CD4-positive, alpha-beta T cell treated with Interleukin-21 for 1 hour (primary cell): ENCODE measurements at regions not wholly inside any gene's neighbourhood (a gene's known extent, or its start where the extent isn't known, plus 50 kb on each side); places are given as distances from the start of the nearest gene placed in this dataset.
"Not testable (repeated sequence)": the region's sequence is repeated elsewhere in the genome, so short reads cannot be mapped to it uniquely, and the experiment has no call there.

Experiments used
- DNase-seq: peaks from one replicate; pipeline ENCODE4 v3.0.0-alpha.2; 2020

DNA sequence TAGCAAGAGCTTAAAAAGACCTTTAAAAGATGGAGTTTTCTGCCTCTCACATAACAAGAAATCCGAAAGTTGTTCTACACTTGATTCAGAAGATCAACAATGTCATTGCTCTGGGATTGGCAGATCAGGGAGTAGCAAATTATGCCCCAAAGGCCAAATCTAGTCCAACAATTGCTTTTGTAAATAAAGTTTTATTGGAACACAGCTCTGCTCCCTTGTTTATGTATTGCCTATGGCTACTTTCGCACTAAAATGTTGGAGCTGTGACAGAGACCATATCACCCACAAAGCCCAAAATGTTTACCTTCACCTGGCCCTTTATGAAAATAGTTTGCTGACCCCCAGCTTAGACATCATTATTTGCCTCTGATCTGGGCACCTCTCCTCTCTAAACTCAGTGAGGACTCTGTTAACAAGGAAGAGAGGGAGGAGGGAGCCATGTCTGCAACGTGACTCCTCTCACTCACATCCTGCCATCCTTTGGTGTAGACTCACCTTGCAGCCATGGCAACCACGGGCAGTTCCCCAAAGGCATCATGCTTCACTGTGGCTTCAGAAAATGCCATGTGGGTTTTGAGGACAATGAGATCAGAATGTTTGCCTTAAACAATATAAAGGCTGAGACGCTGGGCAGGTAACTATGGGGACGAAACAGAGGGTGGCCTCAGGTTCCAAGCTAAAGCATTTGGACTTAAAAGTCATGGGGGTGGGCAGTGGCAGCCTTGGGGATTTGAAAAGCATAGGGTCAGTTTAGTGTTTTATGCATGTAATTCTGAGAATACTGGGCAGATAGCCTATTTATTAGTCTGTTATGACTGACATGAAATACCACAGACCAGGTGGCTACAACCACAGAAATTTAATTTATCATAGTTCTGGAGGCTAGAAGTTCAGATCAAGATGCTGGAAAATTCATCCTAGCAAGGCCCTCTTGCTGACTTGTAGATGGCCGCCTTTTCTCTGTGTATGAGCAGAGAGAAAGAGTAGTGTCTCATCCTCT is 149.7 kb upstream of the TNFAIP3 start:
- DNase-seq: peak; percentile 93

DNA sequence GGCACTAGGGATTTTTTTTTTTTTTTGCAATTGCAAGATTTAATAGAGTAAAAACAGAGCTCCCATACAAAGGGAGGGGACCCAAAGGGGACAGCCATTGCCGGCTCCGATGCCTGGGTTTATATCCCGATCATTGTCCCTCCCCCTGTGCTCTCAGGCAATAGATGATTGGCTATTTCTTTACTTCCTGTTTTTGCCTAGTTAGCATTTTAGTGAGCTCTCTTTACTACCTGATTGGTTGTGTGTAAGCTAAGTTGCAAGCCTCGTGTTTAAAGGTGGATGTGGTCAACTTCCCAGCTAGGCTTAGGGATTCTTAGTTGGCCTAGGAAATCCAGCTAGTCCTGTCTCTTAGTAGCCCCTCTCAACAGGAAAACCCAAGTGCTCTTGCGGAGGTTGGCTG is 148.2 kb upstream of the TNFAIP3 start:
- DNase-seq: not testable (repeated sequence)

- peak; percentile 41 for DNase-seq
Measured at GRCh38 chr6:137722749-137723272, 144.2 kb upstream of the TNFAIP3 start.

- DNase-seq: no peak
Measured at GRCh38 chr6:137723273-137724017, 143.6 kb upstream of the TNFAIP3 start.

DNA sequence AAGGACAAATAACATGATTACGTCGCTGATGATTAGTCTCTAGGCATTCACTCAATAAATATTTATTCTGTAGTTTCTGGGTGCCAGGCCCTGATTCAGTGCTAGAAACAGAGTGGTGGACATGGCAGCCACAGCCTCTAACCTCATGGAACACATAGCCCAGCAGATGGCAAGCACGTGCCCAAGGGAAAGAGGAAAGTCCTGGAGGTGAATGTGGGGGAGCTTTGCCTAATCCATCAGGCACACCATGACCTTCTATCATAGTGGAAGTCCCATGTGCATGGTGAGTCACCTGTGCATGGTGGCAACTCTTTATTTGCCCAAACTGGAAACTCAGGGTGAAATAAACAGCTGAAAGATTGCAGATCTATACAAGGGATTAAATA is 143.0 kb upstream of the TNFAIP3 start:
- no peak for DNase-seq

DNA sequence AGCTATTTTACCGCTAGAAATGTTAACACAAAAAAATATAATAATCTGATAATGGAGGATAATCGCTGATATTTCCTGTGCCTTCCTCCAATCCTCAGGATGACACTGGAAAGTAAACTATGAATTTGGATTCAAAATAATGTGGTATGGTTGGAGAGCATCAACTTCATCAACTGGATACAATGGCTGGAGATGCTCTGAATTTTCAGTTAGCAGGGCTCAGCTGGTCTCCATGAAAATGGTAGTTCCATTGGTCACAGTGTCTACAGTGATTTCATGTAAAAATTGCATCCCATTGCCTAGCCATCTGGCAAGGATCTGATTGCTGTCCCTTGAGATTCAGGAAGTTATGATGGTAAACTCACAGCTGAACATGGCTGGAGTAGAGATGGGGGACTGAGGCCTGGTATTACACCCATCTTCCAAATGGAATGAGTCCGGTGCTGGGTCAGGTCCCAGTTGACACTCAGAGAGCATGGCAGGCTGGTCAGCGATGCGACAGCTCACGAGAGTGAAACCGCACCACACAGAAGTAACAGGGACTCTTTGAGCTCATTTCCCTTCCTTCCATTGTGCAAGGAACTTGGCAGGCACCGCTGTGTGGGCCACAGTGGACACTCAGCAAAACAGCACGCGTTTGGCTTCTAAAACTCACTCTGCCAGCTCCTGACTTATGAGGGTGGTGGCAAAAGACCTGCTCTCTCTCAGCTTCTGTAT is 142.4 kb upstream of the TNFAIP3 start:
- DNase-seq: no peak

- no peak for DNase-seq
Measured at GRCh38 chr6:137725949-137726348, 141.1 kb upstream of the TNFAIP3 start.

- no peak for DNase-seq
Measured at GRCh38 chr6:137726582-137726981, 140.5 kb upstream of the TNFAIP3 start.

- no peak for DNase-seq
Measured at GRCh38 chr6:137727216-137727765, 139.8 kb upstream of the TNFAIP3 start.

GRCh38 chr6:137728386-137729349 is 138.4 kb upstream of the TNFAIP3 start:
- no peak for DNase-seq

GRCh38 chr6:137729866-137730629 is 137.0 kb upstream of the TNFAIP3 start:
- no peak for DNase-seq

DNA sequence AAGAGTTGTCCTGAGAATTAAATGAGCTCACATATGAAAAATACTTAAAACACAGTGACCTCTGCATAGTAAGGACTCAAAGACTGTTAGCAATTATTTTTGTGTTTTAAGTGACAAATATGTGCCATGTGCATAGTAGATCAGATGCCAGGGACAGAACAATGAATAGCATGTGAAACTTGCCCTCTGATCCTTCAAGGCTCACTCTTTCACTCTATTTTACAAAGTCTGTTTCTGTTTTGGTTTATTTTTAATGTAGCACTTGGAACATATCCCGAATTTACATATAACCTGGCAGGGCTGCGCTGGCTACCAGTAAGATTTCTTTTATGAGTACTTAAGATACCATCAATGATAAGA is 135.5 kb upstream of the TNFAIP3 start:
- DNase-seq: no peak

- no peak for DNase-seq
Measured at GRCh38 chr6:137731960-137732616, 135.0 kb upstream of the TNFAIP3 start.

DNA sequence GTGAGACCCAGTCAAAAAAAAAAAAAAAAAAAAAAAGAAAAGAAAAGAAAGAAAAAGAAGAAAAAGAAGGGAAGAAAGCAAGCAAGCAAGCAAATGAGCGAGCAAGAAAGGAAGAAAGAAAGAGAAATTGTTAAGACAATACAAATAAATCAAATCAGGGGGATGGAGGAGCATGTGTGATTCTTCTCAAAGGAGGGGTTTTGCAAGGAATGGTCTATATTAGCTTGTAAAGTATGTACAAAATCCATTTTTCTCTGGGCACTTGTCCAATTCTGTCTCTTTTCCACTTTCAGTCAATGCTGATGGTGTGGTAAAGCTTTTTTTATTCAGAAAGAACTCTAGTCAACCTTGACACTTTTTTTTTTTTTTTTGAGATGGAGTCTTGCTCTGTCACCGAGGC is 133.7 kb upstream of the TNFAIP3 start:
- no peak for DNase-seq

GRCh38 chr6:137734005-137734874 is 132.8 kb upstream of the TNFAIP3 start:
- DNase-seq: no peak

- DNase-seq: no peak
Measured at GRCh38 chr6:137734875-137735182, 132.2 kb upstream of the TNFAIP3 start.

DNA sequence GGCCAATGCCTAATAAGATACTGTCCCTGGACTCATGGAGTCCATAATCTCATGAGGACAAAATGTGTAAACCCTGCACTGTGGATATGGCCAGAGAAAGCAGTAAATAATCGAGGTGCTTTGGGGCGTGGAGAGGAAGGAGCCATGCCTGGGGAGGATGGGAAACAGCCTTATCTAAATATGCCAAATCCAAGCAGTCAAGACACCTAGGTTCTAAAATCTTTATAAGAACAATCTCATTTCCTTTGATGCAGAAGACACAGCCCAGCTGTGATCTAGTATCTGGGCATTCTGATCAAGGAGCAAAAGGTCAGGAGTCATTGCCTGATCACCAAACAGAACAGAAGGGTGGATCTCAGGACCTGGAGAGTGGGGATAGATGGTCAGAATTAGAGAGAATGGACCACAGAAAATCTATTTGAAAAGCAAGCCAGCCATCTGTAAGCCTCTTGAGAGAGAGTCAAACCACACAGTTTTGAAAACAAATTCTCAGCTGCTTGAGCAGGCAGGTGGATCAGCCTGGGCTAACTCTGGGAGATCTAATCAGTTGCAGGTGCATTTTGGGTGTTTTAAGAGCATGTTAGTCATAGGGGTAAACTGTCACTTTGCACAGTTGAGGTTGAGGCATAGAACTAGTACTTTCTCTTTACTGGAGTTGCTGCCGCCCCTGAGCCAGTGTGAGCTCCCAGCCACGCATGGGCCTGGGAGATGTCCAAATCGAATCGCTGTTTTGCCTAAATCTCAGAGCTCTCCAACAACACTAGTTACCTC is 130.8 kb upstream of the TNFAIP3 start:
- peak; percentile 39 for DNase-seq

DNA sequence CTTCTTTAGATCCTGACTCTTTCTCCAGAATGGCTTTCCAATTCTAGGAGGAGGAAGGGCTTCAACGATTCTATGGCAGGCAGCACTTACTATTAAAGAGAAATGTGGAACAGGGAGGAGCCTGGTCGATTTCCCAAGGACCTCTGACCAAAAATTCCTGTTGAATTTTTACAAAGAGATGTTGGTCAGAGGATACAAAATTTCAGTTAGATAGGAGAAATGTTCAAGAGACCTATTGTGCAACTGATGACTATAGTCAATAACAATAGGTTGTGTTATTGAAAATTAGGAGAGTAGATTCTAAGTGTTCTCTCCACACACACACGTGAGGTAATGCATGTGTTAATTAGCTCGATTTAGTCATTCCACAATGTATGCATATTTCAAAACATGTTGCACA is 130.1 kb upstream of the TNFAIP3 start:
- DNase-seq: no peak
